Mesothelial cell of epicardium (in vitro differentiated cells): ENCODE measurements at regions not wholly inside any gene's neighbourhood (a gene's known extent, or its start where the extent isn't known, plus 50 kb on each side); places are given as distances from the start of the nearest gene placed in this dataset.

Experiments used
- DNase-seq, 2 experiments: peaks; one replicate each; pipeline ENCODE4 v3.0.0; 2021; ENCODE audit warnings: low spot score in 2 of 2; ENCODE audit not compliant: unreplicated experiment in 2 of 2
- H3K27ac Mint-ChIP-seq: 2 replicates; pipeline ENCODE4 v1.8.0; 2021; ENCODE audit warnings: mixed read lengths
- H3K27me3 Mint-ChIP-seq: 2 replicates; pipeline ENCODE4 v1.8.0; 2021; ENCODE audit warnings: low read depth, mixed read lengths
- H3K36me3 Mint-ChIP-seq: 2 replicates; pipeline ENCODE4 v1.8.0; 2021; ENCODE audit warnings: mixed read lengths
- H3K4me1 Mint-ChIP-seq: 2 replicates; pipeline ENCODE4 v1.8.0; 2021; ENCODE audit warnings: mixed read lengths
- H3K4me3 Mint-ChIP-seq: 2 replicates; pipeline ENCODE4 v1.8.0; 2021; ENCODE audit warnings: mild to moderate bottlenecking, moderate library complexity, mixed read lengths
- H3K9me3 Mint-ChIP-seq: 2 replicates; pipeline ENCODE4 v1.8.0; 2021; ENCODE audit warnings: mixed read lengths
- TF ChIP-seq, protein P1 (sequence below): fragments of 200-600 bp; sonication (generic); IDR thresholded peaks from one replicate; pipeline ENCODE4 v1.5.0; 2021; ENCODE audit warnings: antibody characterized with exemption; ENCODE audit not compliant: unreplicated experiment

DNA sequence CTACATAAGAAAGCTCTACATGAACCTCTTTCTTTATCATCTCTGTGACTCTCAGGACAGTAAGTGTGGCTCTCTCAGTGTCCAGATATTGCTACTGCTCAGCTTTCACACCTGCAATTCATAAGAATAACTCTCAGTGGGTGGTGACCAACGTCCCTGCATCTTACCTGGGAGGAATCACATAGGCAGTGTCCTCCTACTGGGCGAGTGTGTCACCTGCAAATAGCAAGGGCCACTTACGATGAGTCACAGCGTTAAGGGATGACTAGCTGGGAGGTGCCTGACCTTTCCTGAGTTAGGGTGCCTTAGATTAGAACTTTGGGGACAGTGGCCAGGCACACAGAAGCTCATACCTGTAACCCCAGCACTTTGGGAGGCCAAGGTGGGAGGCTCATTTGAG lies 90.8 kb upstream of the C3orf80 start:
- no peaks in the 10 kb centered on the region for H3K27me3 Mint-ChIP-seq
- no peak overlapping the region for H3K27ac Mint-ChIP-seq
- no peaks in the 10 kb centered on the region for H3K9me3 Mint-ChIP-seq
- TF ChIP-seq, protein P1, sequence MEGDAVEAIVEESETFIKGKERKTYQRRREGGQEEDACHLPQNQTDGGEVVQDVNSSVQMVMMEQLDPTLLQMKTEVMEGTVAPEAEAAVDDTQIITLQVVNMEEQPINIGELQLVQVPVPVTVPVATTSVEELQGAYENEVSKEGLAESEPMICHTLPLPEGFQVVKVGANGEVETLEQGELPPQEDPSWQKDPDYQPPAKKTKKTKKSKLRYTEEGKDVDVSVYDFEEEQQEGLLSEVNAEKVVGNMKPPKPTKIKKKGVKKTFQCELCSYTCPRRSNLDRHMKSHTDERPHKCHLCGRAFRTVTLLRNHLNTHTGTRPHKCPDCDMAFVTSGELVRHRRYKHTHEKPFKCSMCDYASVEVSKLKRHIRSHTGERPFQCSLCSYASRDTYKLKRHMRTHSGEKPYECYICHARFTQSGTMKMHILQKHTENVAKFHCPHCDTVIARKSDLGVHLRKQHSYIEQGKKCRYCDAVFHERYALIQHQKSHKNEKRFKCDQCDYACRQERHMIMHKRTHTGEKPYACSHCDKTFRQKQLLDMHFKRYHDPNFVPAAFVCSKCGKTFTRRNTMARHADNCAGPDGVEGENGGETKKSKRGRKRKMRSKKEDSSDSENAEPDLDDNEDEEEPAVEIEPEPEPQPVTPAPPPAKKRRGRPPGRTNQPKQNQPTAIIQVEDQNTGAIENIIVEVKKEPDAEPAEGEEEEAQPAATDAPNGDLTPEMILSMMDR = no peak
- peaks cover 2% of the 10 kb centered on the region for H3K4me1 Mint-ChIP-seq
- H3K4me3 Mint-ChIP-seq = no peak overlapping the region
- no peak for DNase-seq
- H3K36me3 Mint-ChIP-seq = no peaks in the 10 kb centered on the region

DNA sequence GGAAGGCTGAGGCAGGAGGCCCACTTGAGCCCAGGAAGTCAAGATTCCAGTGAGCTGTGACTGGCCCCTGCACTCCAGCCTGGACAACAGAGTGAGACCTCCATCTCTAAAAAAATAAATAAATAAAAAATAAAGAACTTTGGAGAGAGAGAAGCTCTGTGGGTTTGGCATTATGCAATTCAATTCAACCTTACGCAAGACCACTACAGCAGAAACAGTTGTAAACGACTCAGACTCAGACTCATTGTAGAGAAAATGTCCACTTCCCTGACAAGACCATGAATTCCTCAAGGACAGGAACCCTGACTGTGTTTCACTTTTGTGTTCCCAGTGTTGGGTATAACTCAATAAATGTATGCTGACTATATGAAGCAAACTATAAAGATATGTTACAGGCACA lies 90.3 kb upstream of the C3orf80 start:
- Mint-ChIP-seq H3K4me1 (peaks cover 2% of the 10 kb centered on the region), H3K27me3 (no peaks in the 10 kb centered on the region), H3K36me3 (no peaks in the 10 kb centered on the region), H3K4me3 (no peak overlapping the region), H3K27ac (no peak overlapping the region), H3K9me3 (no peaks in the 10 kb centered on the region)
- TF ChIP-seq, protein P1 = no peak
- no peak for DNase-seq

DNA sequence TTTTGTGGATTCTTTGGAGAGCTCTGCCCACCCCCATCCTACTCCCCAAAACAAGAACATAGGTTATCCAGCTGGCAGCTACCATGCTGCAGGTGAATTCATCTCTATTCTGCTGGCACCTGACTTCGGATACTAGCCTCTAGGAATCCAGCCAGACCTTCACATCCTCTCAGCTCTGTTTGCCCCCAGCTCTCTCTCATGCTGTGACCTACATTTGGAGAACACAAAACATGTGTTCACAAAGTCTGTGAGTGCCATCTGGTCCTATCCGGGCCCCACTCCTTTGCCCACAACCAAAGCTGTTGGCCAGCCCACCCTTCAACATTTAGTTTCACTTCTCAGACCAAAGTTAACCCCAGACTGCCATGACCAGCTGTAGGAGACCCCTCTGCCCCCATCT lies 89.4 kb upstream of the C3orf80 start:
- H3K36me3 Mint-ChIP-seq = no peaks in the 10 kb centered on the region
- H3K27ac Mint-ChIP-seq = no peak overlapping the region
- H3K27me3 Mint-ChIP-seq = no peaks in the 10 kb centered on the region
- no peak for DNase-seq
- TF ChIP-seq, protein P1 = no peak
- no peaks in the 10 kb centered on the region for H3K9me3 Mint-ChIP-seq
- H3K4me3 Mint-ChIP-seq = no peak overlapping the region
- H3K4me1 Mint-ChIP-seq = peaks cover 1% of the 10 kb centered on the region

DNA sequence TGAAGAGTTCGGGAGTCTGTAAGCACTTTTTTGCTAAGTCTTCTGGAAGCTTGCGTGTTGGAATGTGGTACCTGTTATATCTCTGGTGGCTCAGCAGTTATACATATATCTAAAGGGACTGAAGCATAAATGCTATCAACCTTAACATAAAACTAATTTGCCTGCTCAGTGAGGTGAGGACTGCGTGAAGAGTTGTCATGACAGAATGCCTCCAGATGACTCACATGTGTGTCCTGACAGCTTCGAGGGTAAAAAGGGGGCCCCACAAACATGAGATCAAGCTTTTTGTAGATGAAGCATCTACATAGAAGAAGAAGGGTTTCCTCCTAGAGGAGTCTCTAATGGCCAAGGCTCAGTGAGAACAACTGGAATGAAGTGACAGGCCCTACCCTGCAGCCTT lies 88.8 kb upstream of the C3orf80 start:
- H3K9me3 Mint-ChIP-seq = no peaks in the 10 kb centered on the region
- no peak for DNase-seq
- no peak overlapping the region for H3K27ac Mint-ChIP-seq
- TF ChIP-seq, protein P1 = no peak
- H3K4me3 Mint-ChIP-seq = no peak overlapping the region
- H3K27me3 Mint-ChIP-seq = no peaks in the 10 kb centered on the region
- H3K36me3 Mint-ChIP-seq = no peaks in the 10 kb centered on the region
- H3K4me1 Mint-ChIP-seq = no peaks in the 10 kb centered on the region

DNA sequence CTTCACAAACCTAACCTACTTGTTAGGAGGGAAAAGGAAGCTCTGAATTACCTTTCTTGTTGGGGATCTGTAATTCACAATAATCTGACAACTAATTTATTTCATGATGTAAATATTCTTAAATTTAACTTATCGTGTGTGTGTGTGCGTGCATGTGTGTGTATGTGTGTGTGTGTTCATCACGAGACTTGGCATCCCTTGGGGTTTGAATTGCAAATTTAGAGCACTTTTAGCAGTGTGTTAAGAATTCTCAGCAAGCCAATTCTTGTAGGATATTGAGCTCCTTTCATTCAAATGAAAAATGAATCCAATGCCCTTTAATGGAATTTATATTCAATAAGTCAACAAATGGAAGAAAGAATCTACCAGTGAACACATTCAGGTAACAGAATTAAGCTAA lies 85.9 kb upstream of the C3orf80 start:
- DNase-seq = no peak
- TF ChIP-seq, protein P1 = no peak
- no peaks in the 10 kb centered on the region for H3K4me1 Mint-ChIP-seq
- H3K36me3 Mint-ChIP-seq = no peaks in the 10 kb centered on the region
- H3K9me3 Mint-ChIP-seq = peaks cover 14% of the 10 kb centered on the region
- no peak overlapping the region for H3K27ac Mint-ChIP-seq
- no peaks in the 10 kb centered on the region for H3K27me3 Mint-ChIP-seq
- H3K4me3 Mint-ChIP-seq = no peak overlapping the region

DNA sequence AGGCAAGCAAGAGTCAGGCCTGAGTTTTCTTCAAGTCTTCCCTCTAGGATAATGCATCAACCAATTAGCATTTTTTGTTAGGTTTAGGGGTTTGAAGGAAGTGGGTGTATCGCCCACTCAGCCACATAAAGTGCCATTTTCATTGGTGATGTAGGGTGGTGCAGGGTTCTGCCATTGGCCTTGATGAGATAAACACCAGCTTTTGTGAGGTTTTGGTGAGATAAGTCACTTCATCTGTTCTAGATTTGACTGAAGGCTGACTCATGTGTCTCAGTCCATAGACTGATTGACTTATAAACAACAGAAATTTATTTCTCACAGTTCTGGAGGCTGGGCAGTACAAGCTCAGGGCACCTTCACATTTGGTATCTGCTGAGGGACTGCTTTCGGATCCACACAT lies 84.5 kb upstream of the C3orf80 start:
- Mint-ChIP-seq H3K27me3 (no peaks in the 10 kb centered on the region), H3K27ac (no peak overlapping the region), H3K36me3 (no peaks in the 10 kb centered on the region), H3K4me3 (no peak overlapping the region), H3K4me1 (no peaks in the 10 kb centered on the region), H3K9me3 (peaks cover 14% of the 10 kb centered on the region)
- TF ChIP-seq, protein P1 = no peak
- DNase-seq = no peak
